ENCODE measurements at regions not wholly inside any gene's neighbourhood (a gene's known extent, or its start where the extent isn't known, plus 50 kb on each side); places are given as distances from the start of the nearest gene placed in this dataset.

DNA sequence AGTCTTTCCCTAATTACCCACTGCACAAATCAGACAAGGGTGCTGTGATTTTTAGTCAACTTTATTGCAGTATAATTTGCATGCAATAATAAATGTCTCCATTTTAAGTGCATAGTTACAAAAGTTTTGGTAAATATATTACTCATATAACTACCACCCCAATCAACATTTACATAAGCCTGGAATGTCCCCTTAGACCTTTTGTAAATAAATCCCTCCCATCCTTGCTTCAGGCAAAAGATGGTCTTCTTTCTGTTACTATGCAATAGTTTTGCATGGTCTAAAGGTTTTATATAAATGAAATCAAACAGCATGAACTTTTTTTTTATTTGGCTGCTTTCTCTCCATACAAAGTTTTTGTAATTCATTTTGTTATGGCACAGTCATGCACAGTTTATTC, 235.4 kb downstream of the PYDC2 start:
- TF ChIP-seq, protein P1, sequence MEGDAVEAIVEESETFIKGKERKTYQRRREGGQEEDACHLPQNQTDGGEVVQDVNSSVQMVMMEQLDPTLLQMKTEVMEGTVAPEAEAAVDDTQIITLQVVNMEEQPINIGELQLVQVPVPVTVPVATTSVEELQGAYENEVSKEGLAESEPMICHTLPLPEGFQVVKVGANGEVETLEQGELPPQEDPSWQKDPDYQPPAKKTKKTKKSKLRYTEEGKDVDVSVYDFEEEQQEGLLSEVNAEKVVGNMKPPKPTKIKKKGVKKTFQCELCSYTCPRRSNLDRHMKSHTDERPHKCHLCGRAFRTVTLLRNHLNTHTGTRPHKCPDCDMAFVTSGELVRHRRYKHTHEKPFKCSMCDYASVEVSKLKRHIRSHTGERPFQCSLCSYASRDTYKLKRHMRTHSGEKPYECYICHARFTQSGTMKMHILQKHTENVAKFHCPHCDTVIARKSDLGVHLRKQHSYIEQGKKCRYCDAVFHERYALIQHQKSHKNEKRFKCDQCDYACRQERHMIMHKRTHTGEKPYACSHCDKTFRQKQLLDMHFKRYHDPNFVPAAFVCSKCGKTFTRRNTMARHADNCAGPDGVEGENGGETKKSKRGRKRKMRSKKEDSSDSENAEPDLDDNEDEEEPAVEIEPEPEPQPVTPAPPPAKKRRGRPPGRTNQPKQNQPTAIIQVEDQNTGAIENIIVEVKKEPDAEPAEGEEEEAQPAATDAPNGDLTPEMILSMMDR (IDR thresholded peaks at IDR 0.05; ENCODE audit: low read depth, low read length, missing control alignments) = no peak

DNA sequence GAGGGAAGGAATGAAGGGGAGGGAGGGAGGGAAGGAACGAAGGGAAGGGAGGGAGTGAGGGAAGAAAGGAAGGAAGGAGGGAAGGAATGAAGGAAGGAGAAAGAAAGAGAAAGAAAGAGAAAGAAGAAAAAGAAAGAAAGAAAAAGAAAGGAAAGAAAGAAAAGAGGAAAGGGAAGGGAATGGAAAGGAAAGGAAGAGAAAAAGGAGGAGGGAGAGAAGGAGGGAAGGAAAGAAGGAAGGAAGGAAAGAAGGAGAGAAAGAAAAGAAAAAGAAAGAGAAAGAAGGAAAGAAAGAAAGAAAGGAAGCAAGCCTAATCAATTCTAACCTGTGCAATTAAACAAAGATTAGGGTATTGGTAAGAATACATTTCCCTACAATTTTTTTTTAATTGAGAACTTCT, 238.6 kb downstream of the PYDC2 start:
- H3K4me3 ChIP-seq (ENCODE audit: low read depth, low read length) = no peak overlapping the region
- DNase-seq (ENCODE audit: low read depth) = no peak
- in situ Hi-C loops (cut with HindIII; ENCODE audit: low sequenced_read_pairs) = no loop called here
- TF ChIP-seq, protein P1 (IDR thresholded peaks at IDR 0.05; ENCODE audit: low read depth, low read length, missing control alignments) = no peak

More for the DNA sequence above, 235.4 kb downstream of the PYDC2 start:
- in situ Hi-C loops (cut with HindIII; ENCODE audit: low sequenced_read_pairs) = no loop called here
- no peak overlapping the region for H3K4me3 ChIP-seq (ENCODE audit: low read depth, low read length)
- no peak for DNase-seq (ENCODE audit: low read depth)

DNA sequence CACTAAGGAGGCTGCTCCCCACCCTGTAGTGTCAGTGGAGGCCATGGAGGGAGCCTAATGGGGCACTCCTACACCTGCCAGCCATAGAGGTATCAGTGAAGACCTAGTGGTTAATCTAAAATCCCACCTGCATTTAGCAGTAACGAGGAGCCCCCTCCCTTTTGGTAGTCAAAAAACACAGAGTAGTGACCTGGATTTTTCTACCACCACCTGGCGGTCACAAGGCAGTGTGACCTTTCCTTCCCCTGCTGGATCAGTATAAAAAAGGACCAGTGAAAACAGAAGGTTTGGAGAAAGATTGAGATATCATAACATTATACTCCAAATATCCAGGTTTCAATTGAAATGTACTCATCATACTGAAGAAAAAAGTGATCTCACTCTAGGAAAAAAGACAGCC, 241.2 kb downstream of the PYDC2 start:
- no peak for DNase-seq (ENCODE audit: low read depth)
- TF ChIP-seq, protein P1 (IDR thresholded peaks at IDR 0.05; ENCODE audit: low read depth, low read length, missing control alignments) = no peak
- in situ Hi-C loops (cut with HindIII; ENCODE audit: low sequenced_read_pairs) = no loop called here
- H3K4me3 ChIP-seq (ENCODE audit: low read depth, low read length) = no peak overlapping the region

DNA sequence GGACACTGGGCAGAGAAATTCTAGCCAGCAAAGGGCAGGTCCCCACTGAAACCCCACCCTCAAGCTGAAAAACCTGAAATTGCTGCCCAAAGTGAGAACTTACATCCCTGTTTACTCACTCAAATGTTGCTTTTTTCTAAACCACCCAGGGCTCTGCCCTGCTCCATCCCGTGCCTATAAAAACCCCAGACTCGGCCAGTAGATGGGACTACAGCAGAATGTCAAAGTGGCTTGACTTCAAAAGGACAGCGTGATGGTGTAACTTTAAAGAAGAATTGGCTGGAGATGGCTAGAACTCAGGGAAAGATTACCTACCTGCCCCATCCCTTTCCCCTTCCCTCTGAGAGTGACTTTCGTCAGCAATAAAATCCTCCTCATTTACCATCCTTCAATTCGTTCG, 246.9 kb downstream of the PYDC2 start:
- in situ Hi-C loops (cut with HindIII; ENCODE audit: low sequenced_read_pairs) = no loop called here
- TF ChIP-seq, protein P1 (IDR thresholded peaks at IDR 0.05; ENCODE audit: low read depth, low read length, missing control alignments) = no peak
- no peak for DNase-seq (ENCODE audit: low read depth)
- H3K4me3 ChIP-seq (ENCODE audit: low read depth, low read length) = no peak overlapping the region

DNA sequence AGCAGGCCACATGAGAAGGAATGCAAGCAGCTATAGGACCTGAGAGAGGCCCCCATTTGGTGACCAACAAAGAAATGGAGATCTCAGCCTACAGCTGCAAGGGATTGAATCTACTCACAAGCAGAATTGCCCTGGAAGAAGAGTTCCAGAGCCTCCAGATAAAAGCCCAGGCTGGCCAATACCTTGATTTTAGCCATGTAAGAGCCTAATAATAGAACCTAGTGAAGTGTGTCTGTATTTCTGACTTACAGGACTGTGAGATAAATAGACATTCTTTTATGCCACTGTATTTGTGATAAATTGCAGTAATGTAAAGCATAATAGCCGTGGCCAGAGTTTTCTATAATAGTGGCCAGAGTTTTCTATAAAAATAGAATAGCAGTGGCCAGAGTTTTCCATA, 254.6 kb downstream of the PYDC2 start:
- in situ Hi-C loops (cut with HindIII; ENCODE audit: low sequenced_read_pairs) = no loop called here
- no peak for DNase-seq (ENCODE audit: low read depth)
- TF ChIP-seq, protein P1 (IDR thresholded peaks at IDR 0.05; ENCODE audit: low read depth, low read length, missing control alignments) = no peak
- no peak overlapping the region for H3K4me3 ChIP-seq (ENCODE audit: low read depth, low read length)

DNA sequence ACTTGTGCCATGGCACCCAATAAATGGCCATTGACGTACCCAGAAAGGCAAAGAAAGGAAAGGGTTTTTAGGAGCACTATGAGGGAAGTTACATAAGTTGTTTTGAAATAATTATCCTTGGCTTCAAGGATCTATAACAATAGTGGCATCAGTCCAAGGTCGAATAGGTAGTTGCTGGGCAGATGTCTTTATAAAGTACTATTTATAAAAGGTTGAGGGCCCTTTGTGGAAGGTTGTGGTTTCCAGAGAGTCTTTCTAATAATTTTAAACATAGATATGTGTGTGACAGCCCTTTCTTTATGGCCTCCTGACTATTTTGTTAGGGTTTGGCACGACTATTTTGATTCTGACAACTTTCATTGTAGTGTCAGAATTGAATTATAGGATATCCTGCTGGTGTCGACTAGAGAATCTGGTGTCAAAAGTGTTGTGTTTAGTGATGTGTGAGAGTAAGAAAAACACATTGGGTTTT, 260.5 kb downstream of the PYDC2 start:
- in situ Hi-C loops (cut with HindIII; ENCODE audit: low sequenced_read_pairs) = no loop called here
- DNase-seq (ENCODE audit: low read depth) = no peak
- H3K4me3 ChIP-seq (ENCODE audit: low read depth, low read length) = no peak overlapping the region
- TF ChIP-seq, protein P1 (IDR thresholded peaks at IDR 0.05; ENCODE audit: low read depth, low read length, missing control alignments) = no peak

DNA sequence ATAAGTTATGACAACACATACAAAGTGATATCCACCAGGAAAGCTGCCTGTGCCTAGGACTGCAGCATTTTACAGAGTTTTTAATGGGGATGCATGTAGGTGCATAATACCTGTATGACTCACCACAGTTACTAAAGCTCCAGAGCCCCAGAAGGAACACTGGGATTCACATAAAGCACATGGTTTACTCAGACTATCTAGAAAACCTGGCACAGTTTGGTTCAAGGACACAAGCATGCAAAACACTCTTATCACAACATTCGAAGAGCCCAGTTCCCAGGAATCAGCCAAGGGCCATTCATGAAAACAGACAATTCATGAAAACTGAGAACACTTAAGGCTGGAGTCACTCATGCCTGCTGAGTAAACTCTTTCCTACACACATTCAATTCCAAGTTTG, 261.0 kb downstream of the PYDC2 start:
- DNase-seq (ENCODE audit: low read depth) = no peak
- in situ Hi-C loops (cut with HindIII; ENCODE audit: low sequenced_read_pairs) = no loop called here
- TF ChIP-seq, protein P1 (IDR thresholded peaks at IDR 0.05; ENCODE audit: low read depth, low read length, missing control alignments) = no peak
- H3K4me3 ChIP-seq (ENCODE audit: low read depth, low read length) = no peak overlapping the region
